ENCODE measurements at regions not wholly inside any gene's neighbourhood (a gene's known extent, or its start where the extent isn't known, plus 50 kb on each side); places are given as distances from the start of the nearest gene placed in this dataset.

DNA sequence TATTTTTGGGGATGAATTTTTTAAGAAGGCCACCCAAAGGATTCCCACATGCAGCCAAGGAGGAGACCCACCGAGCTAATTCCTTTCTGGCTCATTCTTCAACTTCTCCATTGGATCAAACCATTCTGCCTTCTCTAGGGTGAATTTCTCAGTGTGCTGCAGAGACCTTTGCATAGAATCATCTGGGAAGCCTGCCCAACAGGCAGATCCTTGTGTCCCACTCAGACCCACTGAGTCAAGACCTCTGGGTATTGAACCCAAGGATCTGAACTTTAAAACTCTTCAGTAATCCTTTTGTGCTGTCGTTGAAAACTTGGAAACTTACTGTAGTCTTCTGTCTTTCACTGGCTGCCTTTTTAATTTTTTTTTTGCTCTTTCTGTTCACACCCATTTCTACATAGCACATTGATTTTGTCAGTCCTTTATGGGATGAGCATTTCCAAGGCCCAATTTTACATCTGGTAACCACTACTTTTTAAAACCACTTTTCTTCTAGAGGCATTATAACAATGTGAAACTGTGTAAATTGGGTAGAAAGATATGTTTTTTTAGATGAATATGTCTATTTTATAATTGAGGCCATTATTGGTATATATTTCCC lies 120.2 kb downstream of the TSN start:
- peaks cover 5% of the 10 kb centered on the region for H3K36me3 Mint-ChIP-seq (ENCODE audit: low read depth)
- H3K4me3 Mint-ChIP-seq (ENCODE audit: unreplicated experiment), result no peak overlapping the region
- TF ChIP-seq, protein P1, sequence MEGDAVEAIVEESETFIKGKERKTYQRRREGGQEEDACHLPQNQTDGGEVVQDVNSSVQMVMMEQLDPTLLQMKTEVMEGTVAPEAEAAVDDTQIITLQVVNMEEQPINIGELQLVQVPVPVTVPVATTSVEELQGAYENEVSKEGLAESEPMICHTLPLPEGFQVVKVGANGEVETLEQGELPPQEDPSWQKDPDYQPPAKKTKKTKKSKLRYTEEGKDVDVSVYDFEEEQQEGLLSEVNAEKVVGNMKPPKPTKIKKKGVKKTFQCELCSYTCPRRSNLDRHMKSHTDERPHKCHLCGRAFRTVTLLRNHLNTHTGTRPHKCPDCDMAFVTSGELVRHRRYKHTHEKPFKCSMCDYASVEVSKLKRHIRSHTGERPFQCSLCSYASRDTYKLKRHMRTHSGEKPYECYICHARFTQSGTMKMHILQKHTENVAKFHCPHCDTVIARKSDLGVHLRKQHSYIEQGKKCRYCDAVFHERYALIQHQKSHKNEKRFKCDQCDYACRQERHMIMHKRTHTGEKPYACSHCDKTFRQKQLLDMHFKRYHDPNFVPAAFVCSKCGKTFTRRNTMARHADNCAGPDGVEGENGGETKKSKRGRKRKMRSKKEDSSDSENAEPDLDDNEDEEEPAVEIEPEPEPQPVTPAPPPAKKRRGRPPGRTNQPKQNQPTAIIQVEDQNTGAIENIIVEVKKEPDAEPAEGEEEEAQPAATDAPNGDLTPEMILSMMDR (IDR thresholded peaks at IDR 0.05), result no peak
- no peak for DNase-seq (ENCODE audit: low spot score)
- H3K27me3 Mint-ChIP-seq (ENCODE audit: low read depth), result peaks cover 25% of the 10 kb centered on the region
- H3K9me3 Mint-ChIP-seq (ENCODE audit: low read depth), result peaks cover 8% of the 10 kb centered on the region
- no peak overlapping the region for H3K27ac Mint-ChIP-seq (ENCODE audit: unreplicated experiment)
- no peaks in the 10 kb centered on the region for H3K4me1 Mint-ChIP-seq (ENCODE audit: low read depth)

- Mint-ChIP-seq H3K27me3 (ENCODE audit: low read depth) (peaks cover 20% of the 10 kb centered on the region), H3K4me1 (ENCODE audit: low read depth) (no peaks in the 10 kb centered on the region), H3K4me3 (ENCODE audit: unreplicated experiment) (no peak overlapping the region), H3K27ac (ENCODE audit: unreplicated experiment) (no peak overlapping the region), H3K9me3 (ENCODE audit: low read depth) (peaks cover 8% of the 10 kb centered on the region), H3K36me3 (ENCODE audit: low read depth) (peaks cover 5% of the 10 kb centered on the region)
- TF ChIP-seq, protein P1 (IDR thresholded peaks at IDR 0.05), result no peak
- DNase-seq (ENCODE audit: low spot score), result no peak
Observed at GRCh38 chr2:121877366-121877765, 121.9 kb downstream of the TSN start.

DNA sequence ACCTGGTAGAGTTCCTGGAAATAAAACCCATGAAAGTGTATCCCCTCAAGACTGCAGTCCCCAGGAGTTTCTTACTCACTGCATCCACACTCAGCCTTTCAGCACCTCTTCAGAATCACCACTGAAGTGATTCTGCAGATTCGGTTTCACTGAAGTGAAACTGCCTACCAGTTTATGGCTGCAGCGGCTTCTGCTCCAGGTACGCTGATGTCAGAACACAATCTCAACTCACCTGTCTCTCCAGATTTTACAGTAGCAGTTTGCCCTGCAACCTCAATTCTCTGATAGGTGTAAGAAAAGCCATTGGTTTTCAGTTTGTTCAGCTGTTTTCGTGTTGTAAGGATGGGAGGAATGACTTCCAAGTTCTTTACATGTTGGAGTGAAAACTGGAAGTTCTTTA lies 124.8 kb downstream of the TSN start:
- Mint-ChIP-seq H3K9me3 (ENCODE audit: low read depth) (peaks cover 8% of the 10 kb centered on the region), H3K27ac (ENCODE audit: unreplicated experiment) (no peak overlapping the region), H3K4me3 (ENCODE audit: unreplicated experiment) (no peak overlapping the region), H3K36me3 (ENCODE audit: low read depth) (peaks cover 5% of the 10 kb centered on the region), H3K4me1 (ENCODE audit: low read depth) (no peaks in the 10 kb centered on the region), H3K27me3 (ENCODE audit: low read depth) (peaks cover 11% of the 10 kb centered on the region)
- TF ChIP-seq, protein P1 (IDR thresholded peaks at IDR 0.05), result no peak
- no peak for DNase-seq (ENCODE audit: low spot score)

DNA sequence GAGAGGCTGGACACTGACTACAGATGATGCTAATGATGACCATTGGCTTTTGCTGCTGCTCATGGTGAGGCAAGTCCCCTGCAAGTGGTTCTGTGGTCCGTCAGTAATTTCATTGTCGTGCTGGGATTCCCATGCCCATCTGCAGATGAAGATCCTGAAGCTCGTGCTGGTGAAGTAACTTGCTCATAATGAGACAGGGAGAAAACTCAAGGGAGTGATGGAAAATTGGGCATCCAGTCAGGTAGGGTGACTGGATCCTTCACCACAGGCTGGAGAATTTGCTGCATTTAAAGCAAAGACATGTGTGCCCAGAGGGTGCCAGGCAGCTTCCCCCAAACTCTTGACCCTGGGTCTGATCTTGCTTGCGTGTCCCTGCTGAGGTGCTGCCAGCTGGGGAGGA lies 125.6 kb downstream of the TSN start:
- no peaks in the 10 kb centered on the region for H3K4me1 Mint-ChIP-seq (ENCODE audit: low read depth)
- no peak overlapping the region for H3K4me3 Mint-ChIP-seq (ENCODE audit: unreplicated experiment)
- TF ChIP-seq, protein P1 (IDR thresholded peaks at IDR 0.05), result no peak
- H3K9me3 Mint-ChIP-seq (ENCODE audit: low read depth), result peaks cover 8% of the 10 kb centered on the region
- peaks cover 8% of the 10 kb centered on the region for H3K27me3 Mint-ChIP-seq (ENCODE audit: low read depth)
- no peak overlapping the region for H3K27ac Mint-ChIP-seq (ENCODE audit: unreplicated experiment)
- no peak for DNase-seq (ENCODE audit: low spot score)
- H3K36me3 Mint-ChIP-seq (ENCODE audit: low read depth), result peaks cover 5% of the 10 kb centered on the region

DNA sequence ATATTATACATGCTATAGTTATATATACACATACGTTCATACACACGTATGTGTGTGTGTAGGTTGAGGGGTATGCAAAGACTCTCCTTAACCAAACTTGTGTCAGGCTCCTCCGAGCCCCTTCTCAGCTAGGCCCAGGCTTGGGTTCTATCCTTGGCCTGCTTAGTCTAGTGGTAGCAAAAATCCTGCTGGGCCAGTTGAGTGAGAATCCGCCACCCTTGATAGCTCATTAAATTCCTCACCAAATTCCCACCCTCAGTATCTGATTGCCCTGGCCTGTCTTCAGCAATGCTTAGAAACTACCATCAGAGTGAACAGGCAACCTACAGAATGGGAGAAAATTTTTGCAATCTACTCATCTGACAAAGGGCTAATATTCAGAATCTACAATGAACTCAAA lies 126.5 kb downstream of the TSN start:
- Mint-ChIP-seq H3K36me3 (ENCODE audit: low read depth) (peaks cover 5% of the 10 kb centered on the region), H3K4me1 (ENCODE audit: low read depth) (no peaks in the 10 kb centered on the region), H3K9me3 (ENCODE audit: low read depth) (peaks cover 8% of the 10 kb centered on the region), H3K4me3 (ENCODE audit: unreplicated experiment) (no peak overlapping the region), H3K27me3 (ENCODE audit: low read depth) (peaks cover 9% of the 10 kb centered on the region), H3K27ac (ENCODE audit: unreplicated experiment) (no peak overlapping the region)
- TF ChIP-seq, protein P1 (IDR thresholded peaks at IDR 0.05), result no peak
- no peak for DNase-seq (ENCODE audit: low spot score)

Measured in chondrocyte (in vitro differentiated cells).